ENCODE measurements at regions not wholly inside any gene's neighbourhood (a gene's known extent, or its start where the extent isn't known, plus 50 kb on each side); places are given as distances from the start of the nearest gene placed in this dataset.
"Not testable (repeated sequence)": the region's sequence is repeated elsewhere in the genome, so short reads cannot be mapped to it uniquely, and the experiment has no call there.

DNA sequence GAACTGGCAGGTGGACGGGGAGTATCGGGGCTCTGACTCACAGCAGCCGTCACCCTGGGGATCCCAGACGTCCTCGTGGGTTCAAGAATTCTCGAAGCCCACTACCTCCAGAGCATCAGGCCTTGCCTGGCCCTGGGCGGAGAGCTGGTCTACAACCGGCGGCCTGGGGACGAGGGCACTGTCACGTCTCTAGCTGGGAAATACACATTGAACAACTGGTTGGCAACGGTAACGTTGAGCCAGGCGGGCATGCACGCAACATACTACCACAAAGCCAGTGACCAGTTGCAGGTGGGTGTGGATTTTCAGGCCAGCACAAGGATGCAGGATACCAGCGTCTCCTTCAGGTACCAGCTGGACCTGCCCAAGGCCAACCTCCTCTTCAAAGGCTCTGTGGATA is 166.5 kb downstream of the POTEG start:
- not testable (repeated sequence) for DNase-seq

GRCh38 chr14:19268047-19268627 is 166.0 kb downstream of the POTEG start:
- DNase-seq, result not testable (repeated sequence)

GRCh38 chr14:19272235-19272634 is 161.9 kb downstream of the POTEG start:
- DNase-seq, result not testable (repeated sequence)

GRCh38 chr14:19289669-19290068 is 144.5 kb downstream of the POTEG start:
- DNase-seq, result peak; percentile 0

DNA sequence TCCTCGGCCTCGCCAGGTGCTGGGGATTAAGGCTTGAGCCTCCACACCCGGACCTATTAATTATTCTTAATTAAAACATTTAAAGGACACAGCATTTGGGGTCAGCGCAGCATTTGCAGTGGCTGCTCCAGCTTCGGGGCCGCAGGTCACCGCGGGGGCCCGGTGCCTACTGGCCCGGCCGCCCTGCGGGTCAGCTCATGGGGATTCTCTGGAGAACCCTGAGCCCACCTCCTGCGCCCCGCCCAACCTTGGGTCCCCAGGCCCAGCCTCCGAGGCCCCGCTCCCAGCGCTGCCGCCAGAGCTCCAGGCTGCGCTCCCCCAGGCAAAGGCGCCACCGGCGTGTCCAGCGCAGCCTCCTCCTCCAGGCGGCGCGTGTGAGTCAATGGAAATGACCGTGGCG is 133.9 kb downstream of the POTEG start:
- not testable (repeated sequence) for DNase-seq

- DNase-seq, result not testable (repeated sequence)
Observed at GRCh38 chr14:19300838-19301237, 133.3 kb downstream of the POTEG start.

- not testable (repeated sequence) for DNase-seq
Observed at GRCh38 chr14:19303844-19304243, 130.3 kb downstream of the POTEG start.

- DNase-seq, result not testable (repeated sequence)
Observed at GRCh38 chr14:19304442-19304841, 129.7 kb downstream of the POTEG start.

DNA sequence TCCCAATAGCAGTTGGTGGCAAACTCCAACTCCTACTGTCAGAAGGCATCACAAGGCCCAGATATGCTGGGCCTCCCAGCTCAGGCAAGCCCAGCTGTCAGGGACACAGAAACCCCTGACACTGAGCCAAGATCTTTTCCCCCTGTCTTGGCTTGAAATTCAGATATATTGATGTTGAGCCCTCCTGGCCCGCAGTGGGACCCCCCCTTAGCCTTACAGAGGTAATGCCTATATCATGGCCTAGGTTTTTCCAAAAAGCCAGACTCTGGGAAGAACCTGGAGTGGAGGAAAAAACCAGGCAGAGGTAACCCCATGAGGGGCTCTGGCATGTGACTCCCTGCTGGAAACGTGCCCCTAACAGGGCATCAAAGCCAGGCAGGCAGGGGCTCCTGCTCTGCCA is 129.2 kb downstream of the POTEG start:
- DNase-seq, result not testable (repeated sequence)

DNA sequence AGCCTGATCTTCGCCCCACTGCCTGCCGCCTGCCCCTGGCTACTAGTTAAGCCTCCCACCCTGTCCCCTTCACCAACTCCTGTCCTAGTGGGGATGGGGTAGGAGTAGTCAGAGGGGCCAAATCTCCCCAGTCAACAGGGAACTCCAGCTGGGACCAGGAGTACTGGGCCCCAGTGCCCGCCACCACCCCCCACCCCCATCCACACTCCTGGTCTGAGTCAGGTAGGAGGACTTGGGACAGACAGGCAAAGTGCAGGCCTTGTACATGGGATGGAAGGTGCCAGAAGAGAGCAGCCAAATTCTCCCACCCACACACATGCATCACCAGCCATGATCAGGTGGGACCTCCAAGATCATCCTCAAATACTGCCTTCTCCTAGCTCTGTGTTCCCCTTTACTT is 128.4 kb downstream of the POTEG start:
- DNase-seq, result not testable (repeated sequence)

DNA sequence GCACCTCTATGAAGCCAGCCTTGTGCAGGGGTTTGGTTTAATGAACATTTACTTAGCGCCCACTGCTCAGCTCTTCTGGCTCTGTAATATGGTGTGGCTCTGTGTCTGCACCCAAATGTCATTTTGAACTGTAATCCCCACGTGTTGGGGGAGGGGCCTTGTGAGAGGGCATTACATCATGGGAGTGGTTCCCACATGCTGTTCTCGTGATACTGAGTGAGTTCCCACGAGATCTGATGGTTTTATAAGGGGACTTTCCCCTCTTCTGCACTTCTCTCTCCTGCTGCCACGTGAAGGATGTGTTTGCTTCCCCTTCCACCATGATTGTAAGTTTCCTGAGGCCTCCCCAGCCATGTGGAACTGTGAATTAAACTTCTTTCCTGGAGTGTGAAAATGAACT is 127.7 kb downstream of the POTEG start:
- not testable (repeated sequence) for DNase-seq

GRCh38 chr14:19311023-19311422 is 123.1 kb downstream of the POTEG start:
- DNase-seq, result not testable (repeated sequence)

GRCh38 chr14:19330678-19331077 is 103.5 kb downstream of the POTEG start:
- not testable (repeated sequence) for DNase-seq

DNA sequence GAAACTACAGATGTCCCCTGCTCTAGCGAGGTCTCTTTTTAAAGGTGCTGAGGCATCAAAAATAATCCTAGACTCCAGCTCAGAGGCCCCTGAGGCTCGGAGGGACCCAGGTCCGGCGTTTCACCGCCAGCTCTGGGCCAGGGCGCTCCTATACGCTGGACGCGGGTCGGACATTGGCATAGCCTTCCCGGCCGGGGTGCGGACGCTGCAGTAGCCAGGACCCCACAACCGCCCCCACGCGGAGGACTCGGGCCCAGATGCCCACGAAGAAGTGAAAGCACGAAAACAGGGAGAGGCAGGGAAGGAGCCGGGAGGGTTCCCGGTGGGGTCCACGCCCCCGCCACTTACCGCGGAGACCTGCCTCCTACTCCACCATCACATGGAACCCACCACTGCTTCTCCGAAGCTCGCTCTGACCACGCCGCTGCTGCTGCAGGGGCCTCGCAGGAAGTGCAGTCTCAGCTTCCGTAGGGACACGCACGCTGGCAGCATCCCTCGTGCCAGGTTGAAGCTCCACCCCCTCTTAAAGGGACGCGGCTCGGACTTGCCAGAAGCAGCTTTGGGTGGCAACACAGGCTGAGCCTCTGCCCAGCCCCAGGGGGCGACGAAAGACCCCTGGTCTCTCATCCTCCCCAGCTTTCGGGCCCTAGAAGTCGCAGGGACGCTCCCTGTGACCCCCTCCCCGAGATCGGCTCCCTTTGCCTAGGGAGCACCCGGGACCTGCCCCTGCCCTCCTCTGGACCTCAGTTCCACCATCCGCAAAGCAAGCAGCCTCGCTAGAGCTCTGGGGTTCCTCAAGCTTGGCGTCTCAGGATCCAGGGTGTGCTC is 96.7 kb downstream of the POTEG start:
- not testable (repeated sequence) for DNase-seq

- not testable (repeated sequence) for DNase-seq
Observed at GRCh38 chr14:19338060-19338372, 96.1 kb downstream of the POTEG start.

DNA sequence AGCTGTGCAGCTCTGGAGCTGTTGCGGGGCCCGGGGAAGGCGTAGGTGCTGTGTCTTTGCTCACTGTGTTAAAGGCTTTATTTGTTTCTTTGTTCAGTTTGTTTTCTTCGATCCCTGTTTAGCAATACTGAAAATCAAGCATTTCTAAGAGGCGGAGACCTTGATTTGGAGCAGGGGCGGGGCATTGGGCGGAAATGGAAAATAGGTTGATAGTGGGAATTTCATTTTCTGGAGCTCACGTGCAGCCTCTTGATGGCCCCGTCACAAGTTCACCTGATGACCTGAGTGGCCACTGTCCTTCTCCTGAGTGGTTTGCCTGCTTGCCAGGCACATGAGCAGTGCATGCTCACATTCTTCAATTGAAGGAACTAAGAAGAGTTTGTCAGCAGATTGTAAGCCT is 93.2 kb downstream of the POTEG start:
- DNase-seq, result not testable (repeated sequence)

GRCh38 chr14:19341627-19342026 is 92.5 kb downstream of the POTEG start:
- DNase-seq, result not testable (repeated sequence)

DNA sequence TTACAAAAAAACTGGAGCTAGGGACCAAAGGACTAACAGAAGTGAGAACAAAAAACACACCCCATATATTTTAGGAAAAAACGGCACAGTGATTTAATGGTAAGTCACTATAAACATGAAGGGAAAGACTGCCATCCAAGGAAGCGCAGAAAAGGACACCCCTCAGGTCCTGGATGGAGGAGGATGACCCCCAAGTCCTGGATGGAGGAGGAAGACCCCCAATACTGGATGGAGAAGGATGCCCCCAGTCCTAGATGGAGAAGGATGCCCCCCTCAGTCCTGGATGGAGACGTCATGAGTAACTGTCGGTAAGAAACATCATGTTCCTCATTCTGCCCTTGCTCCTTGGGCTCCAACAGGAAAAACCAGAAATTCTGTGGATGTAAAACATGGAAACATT is 89.9 kb downstream of the POTEG start:
- not testable (repeated sequence) for DNase-seq

DNA sequence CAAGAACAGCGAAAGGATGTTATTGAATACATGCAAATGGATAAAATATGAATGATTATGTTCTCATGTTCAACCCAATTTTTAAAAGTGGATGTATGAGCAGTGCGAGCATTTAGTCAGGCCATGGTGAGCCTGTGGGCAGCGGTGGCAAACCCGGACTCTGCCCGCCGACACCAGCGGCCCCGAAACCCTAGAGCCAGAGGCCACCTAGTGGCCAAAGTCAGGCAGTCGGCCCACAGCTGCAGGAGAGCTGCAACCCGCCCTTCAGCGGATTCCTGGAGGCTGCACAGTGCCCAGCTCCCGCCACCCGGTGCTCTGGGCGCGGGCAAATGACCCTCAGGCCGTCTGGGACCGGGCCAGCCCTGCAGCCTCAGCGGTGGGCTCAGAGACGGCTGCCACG is 89.5 kb downstream of the POTEG start:
- not testable (repeated sequence) for DNase-seq

DNA sequence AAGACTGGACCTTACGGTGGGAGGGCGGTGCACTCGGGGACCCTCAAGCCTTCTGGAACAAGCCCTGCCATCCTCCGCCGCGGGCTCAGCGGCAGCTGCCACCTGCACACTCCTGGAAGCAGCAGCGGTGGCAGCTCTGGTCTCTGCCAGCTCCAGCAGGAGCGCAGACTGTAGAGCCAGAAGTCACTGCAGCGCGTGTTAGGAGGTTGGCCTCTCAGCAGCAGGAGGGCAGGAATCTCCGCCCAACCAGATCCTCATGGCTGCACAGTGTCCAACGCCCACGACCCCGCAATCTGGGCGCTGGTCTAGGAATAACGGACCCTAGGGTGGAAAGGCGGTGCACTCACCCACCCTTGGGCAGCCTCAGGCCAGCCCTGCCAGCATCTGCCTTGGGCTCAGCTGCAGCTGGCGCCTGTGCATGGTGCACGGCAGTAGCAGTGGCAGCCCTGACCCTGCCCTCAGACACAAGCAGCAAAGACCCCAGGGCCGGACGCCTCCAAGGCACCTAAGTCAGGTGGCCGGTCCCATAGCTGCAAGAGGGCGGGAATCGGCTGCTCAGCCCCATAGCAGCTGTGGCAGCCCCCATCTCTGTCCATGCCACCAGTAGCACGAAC is 88.7 kb downstream of the POTEG start:
- not testable (repeated sequence) for DNase-seq

- DNase-seq, result not testable (repeated sequence)
Observed at GRCh38 chr14:19346074-19346480, 88.1 kb downstream of the POTEG start.

- DNase-seq, result not testable (repeated sequence)
Observed at GRCh38 chr14:19346636-19347035, 87.5 kb downstream of the POTEG start.

DNA sequence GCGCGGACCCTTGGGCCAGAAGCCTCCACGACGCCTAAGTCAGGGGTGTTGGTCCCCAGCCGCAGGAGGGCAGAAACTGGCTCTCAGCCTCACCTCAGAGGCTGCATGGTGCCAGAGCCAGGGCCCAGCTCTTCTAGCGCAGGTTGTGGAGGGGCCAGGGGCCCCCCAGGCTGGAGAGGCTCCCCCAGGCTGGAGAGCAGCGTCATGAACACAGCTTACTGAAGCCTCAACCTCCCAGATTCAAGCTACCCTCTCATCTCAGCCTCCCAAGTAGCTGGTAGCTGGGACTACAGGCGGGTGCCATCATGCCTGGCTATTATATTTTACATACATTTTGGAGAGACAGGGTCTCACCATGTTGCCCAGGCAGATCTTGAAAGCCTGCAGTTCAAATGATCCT is 87.0 kb downstream of the POTEG start:
- DNase-seq, result not testable (repeated sequence)
